MM.1S (cell line): ENCODE measurements at regions not wholly inside any gene's neighbourhood (a gene's known extent, or its start where the extent isn't known, plus 50 kb on each side); places are given as distances from the start of the nearest gene placed in this dataset.

ENCODE experiments used
- EZH2 ChIP-seq: fragments of 300-600 bp; sonication (generic); optimal IDR thresholded peaks from 2 replicates; pipeline ENCODE3; 2017; ENCODE audit warnings: low read depth, mild to moderate bottlenecking, antibody characterized with exemption, low read length, mixed read lengths
- EZH2phosphoT487 ChIP-seq: fragments of 300-600 bp; sonication (generic); IDR thresholded peaks from 2 replicates; pipeline ENCODE4 v1.6.1; 2018; ENCODE audit warnings: antibody characterized with exemption, low read length
- TF ChIP-seq, protein P1 (sequence below): fragments of 300-600 bp; sonication (generic); IDR thresholded peaks from 2 replicates; pipeline ENCODE4 v1.5.1; 2016; ENCODE audit warnings: antibody characterized with exemption, low read length, mixed read lengths

GRCh38 chr13:90401150-90401549 lies 946.3 kb upstream of the MIR17HG start:
- TF ChIP-seq EZH2phosphoT487 (no peak), EZH2 (no peak)
- TF ChIP-seq, protein P1, sequence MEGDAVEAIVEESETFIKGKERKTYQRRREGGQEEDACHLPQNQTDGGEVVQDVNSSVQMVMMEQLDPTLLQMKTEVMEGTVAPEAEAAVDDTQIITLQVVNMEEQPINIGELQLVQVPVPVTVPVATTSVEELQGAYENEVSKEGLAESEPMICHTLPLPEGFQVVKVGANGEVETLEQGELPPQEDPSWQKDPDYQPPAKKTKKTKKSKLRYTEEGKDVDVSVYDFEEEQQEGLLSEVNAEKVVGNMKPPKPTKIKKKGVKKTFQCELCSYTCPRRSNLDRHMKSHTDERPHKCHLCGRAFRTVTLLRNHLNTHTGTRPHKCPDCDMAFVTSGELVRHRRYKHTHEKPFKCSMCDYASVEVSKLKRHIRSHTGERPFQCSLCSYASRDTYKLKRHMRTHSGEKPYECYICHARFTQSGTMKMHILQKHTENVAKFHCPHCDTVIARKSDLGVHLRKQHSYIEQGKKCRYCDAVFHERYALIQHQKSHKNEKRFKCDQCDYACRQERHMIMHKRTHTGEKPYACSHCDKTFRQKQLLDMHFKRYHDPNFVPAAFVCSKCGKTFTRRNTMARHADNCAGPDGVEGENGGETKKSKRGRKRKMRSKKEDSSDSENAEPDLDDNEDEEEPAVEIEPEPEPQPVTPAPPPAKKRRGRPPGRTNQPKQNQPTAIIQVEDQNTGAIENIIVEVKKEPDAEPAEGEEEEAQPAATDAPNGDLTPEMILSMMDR: no peak
